ENCODE measurements at regions not wholly inside any gene's neighbourhood (a gene's known extent, or its start where the extent isn't known, plus 50 kb on each side); places are given as distances from the start of the nearest gene placed in this dataset.
A peak's percentile ranks its signal among the peaks of the same experiment; 100 is the strongest.

DNA sequence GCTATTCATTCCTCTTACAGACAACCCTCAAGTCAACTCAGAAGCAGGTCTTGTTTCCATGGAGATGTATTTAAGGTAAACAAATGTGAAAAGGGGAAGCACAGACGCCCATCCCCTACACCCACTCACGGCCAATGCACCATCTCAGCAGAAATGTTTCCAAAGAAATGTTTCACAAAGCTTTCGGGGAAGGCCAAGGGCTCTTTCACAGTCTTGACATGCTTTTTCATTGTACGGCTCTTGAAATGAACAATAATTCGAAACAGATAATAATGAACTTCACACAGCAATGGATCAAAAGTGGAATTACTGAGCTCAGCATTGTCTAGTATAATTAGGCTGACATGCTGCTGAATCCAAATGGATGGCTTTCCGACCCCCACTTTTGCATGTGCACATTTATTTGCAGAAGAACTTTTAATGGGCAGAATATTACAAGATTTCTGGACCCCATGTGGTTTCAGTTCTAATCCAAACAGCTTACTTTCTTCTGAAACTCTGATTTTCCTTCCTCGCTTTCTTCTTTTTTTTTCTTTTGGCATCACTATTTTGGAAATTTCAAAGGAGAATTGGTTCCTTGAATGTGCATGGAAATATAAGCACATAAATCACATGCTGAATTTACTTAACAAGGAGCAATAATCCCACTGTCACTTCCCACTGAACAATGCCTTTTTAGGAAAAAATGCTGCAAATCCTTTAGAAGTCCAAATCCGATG, 160.9 kb downstream of the SMIM20 start:
- peak; percentile 71 for DNase-seq

DNA sequence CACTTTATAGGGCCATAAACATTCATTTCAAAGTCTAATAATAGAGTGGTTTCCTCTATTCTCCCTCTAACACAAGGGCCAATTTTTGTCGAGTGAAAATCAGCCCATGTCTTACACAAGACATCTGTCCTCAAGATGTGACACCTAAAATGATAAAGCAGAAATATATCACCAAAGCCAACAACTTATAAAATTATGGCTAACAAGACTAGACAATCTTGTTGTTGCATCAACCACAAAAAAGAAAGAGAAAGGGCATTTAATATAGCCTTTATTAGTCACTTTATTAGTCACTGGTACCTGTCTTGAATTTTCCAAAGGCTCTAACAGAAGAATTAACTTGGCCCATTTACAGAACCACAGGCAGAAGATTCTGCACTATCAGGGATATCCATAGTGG, 161.6 kb downstream of the SMIM20 start:
- DNase-seq, result no peak

- DNase-seq, result no peak
These were observed 162.1 kb downstream of the SMIM20 start for GRCh38 chr4:26076000-26076587.

- DNase-seq, result no peak
These were observed 162.9 kb downstream of the SMIM20 start for GRCh38 chr4:26076896-26077295.

DNA sequence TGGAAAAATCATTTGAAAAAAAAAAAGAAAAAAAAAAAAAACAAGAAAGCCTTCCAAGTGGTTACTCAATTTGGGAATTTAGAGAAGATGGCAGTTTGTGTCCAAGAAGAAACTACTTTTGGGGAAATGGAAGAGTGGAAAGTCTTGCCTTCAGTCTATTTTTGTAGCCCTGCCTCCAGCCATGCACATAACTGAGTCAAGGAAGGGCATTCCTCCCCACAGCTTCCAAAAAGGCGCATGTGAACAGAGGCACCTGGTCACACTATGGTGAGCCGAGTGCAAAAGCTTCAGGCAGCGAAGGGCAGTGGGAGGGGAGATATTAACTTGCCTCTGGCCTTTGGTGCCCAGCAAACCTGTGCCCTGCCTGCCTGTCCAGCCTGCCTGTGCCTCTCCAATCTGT, 163.7 kb downstream of the SMIM20 start:
- DNase-seq, result peak; percentile 70

- DNase-seq, result no peak
These were observed 167.0 kb downstream of the SMIM20 start for GRCh38 chr4:26080870-26081628.

GRCh38 chr4:26081795-26082498, 167.9 kb downstream of the SMIM20 start:
- DNase-seq, result no peak

GRCh38 chr4:26082565-26082964, 168.5 kb downstream of the SMIM20 start:
- no peak for DNase-seq

- no peak for DNase-seq
These were observed 170.0 kb downstream of the SMIM20 start for GRCh38 chr4:26083987-26084386.

- DNase-seq, result no peak
These were observed 170.4 kb downstream of the SMIM20 start for GRCh38 chr4:26084414-26084813.

DNA sequence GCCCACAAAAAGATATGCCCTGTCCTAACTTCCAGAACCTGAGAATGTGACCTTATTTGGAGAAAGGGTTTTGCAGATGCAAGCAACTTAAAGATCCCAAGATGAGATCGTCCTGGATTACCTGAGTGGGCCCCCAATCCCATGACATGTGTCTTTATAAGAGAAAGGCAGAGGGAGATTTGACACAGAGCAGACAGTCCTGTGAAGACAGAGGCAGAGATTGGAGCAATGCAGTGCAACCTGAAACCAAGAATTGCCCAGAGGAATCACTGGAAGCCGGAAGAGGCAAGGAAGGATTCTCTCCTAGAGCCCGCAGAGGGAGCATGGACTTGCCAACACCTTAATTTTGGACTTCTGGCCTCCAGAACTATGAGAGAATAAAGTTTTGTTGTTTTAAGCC, 171.5 kb downstream of the SMIM20 start:
- no peak for DNase-seq

DNA sequence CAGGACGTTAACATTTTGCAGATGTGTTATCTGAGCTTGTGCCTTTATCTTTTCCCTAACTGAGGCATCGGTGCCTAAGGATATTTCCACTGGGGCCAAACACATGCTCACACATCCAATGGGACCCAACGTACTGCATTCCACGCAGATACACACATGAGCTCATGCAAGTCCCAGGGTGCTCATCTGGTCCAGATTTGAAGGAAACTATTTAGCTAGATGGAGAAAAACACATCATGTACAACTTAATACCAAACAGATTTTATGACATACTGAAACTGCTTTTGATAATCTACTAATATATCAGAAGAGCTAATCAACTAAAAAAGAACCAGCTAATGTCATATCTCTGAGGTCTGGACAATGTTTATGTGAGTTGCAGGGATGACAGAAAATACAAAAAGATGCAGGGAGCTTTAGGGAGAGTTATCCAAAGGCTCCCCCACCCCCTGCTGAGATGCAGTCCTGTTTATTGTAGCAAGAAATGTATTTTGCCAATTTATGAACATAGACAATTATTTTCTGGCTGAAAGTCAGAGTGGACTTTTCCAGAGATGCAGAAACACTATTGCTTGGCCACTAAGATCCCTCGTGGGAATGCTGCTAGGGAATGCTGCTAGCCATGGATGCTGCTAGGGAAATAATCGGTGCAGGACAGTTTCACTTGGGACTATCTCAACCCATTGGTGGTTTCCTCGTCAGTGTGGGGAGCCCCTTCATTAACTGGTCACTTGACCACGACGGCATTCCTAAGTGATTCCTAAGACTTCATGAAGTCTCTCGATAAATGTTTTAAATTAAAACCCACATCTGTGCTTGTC, 172.8 kb downstream of the SMIM20 start:
- peak; percentile 73 for DNase-seq

DNA sequence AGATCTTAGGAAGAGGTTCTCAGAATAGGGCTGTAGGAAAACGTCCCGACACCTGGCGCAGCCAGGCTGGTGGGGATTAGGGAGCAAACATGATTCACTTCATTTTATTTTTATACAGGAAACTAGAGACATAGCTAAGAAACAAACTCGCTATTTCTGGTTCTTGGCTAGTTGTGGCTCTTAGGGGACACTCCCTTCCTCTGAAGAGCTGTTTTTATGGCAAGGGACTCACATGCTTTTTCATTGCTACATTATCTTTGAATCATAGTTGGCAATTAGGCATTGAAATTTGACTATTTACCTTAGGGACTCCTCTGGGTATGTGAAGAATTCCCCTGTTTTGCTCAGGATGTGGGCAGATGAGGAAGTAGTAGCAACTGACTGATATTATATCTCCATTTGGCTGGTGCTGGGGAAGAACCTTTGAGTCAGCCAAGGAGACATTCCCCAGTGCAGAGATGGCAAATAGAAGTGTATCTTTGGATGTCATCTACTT, 174.5 kb downstream of the SMIM20 start:
- peak; percentile 66 for DNase-seq

DNA sequence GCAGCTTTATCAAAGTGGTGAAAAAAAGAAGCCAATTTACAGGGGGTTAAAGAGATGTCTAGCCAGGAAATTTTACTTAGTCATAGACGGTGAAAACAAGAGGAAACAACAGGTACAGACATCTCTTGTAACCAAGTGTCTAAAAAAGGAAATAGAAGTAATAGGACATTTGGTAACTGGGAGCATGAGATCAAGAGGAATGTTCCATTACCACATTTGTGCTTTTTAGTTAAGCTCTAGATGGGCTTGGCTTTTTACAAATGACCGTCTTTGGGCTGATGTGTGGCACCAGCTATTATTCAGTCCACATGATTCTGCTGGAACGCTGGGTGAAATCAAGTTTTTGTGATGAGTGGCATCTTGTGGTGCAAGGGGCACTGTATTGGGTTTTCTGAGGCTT, 179.5 kb downstream of the SMIM20 start:
- DNase-seq, result no peak

- DNase-seq, result no peak
These were observed 180.1 kb downstream of the SMIM20 start for GRCh38 chr4:26094076-26094475.

GRCh38 chr4:26094911-26095310, 180.9 kb downstream of the SMIM20 start:
- no peak for DNase-seq

GRCh38 chr4:26099967-26100366, 185.9 kb downstream of the SMIM20 start:
- DNase-seq, result no peak

- DNase-seq, result no peak
These were observed 187.0 kb downstream of the SMIM20 start for GRCh38 chr4:26101011-26101410.

- DNase-seq, result no peak
These were observed 190.2 kb downstream of the SMIM20 start for GRCh38 chr4:26104056-26104685.

- DNase-seq, result no peak
These were observed 191.3 kb downstream of the SMIM20 start for GRCh38 chr4:26105337-26105736.
